ENCODE measurements at regions not wholly inside any gene's neighbourhood (a gene's known extent, or its start where the extent isn't known, plus 50 kb on each side); places are given as distances from the start of the nearest gene placed in this dataset.

DNA sequence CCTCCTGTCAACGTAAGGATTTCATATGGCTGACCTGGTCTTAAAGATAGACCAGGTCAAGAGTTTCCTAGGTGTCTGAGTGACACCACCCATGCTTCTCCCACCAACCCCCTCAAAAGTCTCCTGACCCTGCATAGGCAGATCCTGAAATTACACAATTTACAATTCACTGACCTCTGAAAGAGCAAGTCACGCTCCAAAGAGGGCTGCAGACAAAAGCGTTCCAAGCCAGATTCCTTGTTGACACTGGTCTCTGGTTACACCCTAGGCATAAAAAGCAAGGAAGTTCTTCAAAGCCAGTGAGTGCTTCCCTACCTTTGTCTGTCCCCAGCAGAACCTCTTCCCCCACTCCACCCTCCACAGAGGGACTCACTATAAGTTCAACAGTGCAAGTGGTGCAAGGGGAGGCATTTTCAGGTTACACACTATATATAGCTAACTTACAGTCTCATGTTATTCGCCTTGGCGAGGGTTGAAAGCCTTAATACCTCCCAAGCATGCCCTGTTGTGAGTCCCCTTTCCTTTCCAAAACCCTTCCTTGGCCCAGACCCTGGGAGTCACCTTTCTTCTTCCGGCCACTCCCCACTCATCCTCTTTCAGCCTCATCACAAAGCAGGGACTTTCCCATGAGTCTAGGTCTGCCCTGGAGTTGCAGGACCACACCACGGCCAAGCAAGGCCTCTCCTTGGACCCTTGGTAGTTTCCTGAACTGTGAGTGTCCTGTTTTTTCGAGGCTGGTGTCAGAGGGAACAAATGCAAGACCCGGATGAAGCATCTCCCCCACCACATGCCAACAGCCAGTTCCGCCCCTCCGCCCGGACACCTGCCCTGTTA lies 58.0 kb upstream of the KLF3 start:
- Histone ChIP-seq H3K23ac (ENCODE audit: low read depth, low read length) (no peak overlapping the region), H2BK120ac (ENCODE audit: low read depth, low read length) (peak overlapping the region; percentile 55; the same call in 1 of the 2 replicates), H3K9me3 (ENCODE audit: control insufficient read depth, insufficient read depth, low read length) (no peaks in the 10 kb centered on the region), H3K4me3 (ENCODE audit: insufficient read depth, low read depth, low read length) (no peak overlapping the region), H3K14ac (replicated peaks; ENCODE audit: low read depth, low read length) (peak overlapping the region; percentile 64), H3K27me3 (ENCODE audit: control insufficient read depth, insufficient read depth, low read length) (no peaks in the 10 kb centered on the region), H3K4ac (ENCODE audit: low read depth, low read length) (peak overlapping the region; percentile 36; the same call in 1 of the 2 replicates), H2BK5ac (ENCODE audit: low read depth, low read length, poor library complexity, severe bottlenecking) (no peak overlapping the region), H2AFZ (replicated peaks; ENCODE audit: low read length, poor library complexity) (no peak overlapping the region), H2BK15ac (ENCODE audit: low read depth, low read length) (no peak overlapping the region), H3K18ac (ENCODE audit: low read depth, low read length) (no peak overlapping the region; the same call in 1 of the 2 replicates), H2AK5ac (ENCODE audit: low read depth, low read length) (peak overlapping the region; percentile 43; the same call in 1 of the 2 replicates), H4K91ac (ENCODE audit: insufficient read depth, low read depth, low read length) (no peak overlapping the region), H3K4me2 (ENCODE audit: low read depth, low read length) (no peak overlapping the region; the same call in 1 of the 2 replicates), H3K56ac (ENCODE audit: extremely low read depth, insufficient read depth, low read length) (no peak overlapping the region), H3K9me1 (ENCODE audit: insufficient read depth, low read length) (0 out of 2 replicates have a peak, but pooled peaks cover 12% of the 10 kb centered on the region), H2AK9ac (replicated peaks; ENCODE audit: low read depth, low read length, poor library complexity) (peak overlapping the region; percentile 15), H4K20me1 (ENCODE audit: insufficient read depth, low read length) (no peaks in the 10 kb centered on the region), H3K27ac (ENCODE audit: insufficient read depth, low read length) (no peak overlapping the region), H2BK20ac (ENCODE audit: low read depth, low read length) (peak overlapping the region; percentile 60; the same call in 1 of the 2 replicates), H4K8ac (ENCODE audit: low read depth in 2 of 2, low read length in 2 of 2) (no peak overlapping the region), H3K4me1 (ENCODE audit: control insufficient read depth, insufficient read depth, low read length) (peaks cover 20% of the 10 kb centered on the region), H4K5ac (ENCODE audit: low read depth, low read length) (peak overlapping the region; percentile 8; the same call in 1 of the 2 replicates), H3K9ac (ENCODE audit: low read depth, low read length) (no peak overlapping the region), H3K79me1 (ENCODE audit: low read depth in 1 of 2, low read length in 2 of 2) (no peaks in the 10 kb centered on the region), H3K36me3 (ENCODE audit: control insufficient read depth, insufficient read depth, low read length) (no peaks in the 10 kb centered on the region)
- 94% methylated on average over 3 of the region's 12 CpGs; no CpG with 5 or more reads in 1 of the 2 experiments for WGBS, 2 experiments (ENCODE audit: extremely low coverage in 2 of 2, insufficient read length in 1 of 2)
- dilution Hi-C loops (cut with HindIII; ENCODE audit: low sequenced_read_pairs, unreplicated experiment): no loop called here
- ChIA-PET CTCF (no interaction called here), POLR2A (ENCODE audit: unreplicated experiment) (no interaction called here)
- in situ Hi-C loops (cut with MboI; ENCODE audit: low sequenced_read_pairs): no loop called here
- DNase-seq: no peak
- BruUV-seq (replicated peaks): no TSS peak
- intact Hi-C loops (cut with micrococcal nuclease): no loop called here
- ATAC-seq (ENCODE audit: low read depth): peak; percentile 25
- TF ChIP-seq, protein P1, sequence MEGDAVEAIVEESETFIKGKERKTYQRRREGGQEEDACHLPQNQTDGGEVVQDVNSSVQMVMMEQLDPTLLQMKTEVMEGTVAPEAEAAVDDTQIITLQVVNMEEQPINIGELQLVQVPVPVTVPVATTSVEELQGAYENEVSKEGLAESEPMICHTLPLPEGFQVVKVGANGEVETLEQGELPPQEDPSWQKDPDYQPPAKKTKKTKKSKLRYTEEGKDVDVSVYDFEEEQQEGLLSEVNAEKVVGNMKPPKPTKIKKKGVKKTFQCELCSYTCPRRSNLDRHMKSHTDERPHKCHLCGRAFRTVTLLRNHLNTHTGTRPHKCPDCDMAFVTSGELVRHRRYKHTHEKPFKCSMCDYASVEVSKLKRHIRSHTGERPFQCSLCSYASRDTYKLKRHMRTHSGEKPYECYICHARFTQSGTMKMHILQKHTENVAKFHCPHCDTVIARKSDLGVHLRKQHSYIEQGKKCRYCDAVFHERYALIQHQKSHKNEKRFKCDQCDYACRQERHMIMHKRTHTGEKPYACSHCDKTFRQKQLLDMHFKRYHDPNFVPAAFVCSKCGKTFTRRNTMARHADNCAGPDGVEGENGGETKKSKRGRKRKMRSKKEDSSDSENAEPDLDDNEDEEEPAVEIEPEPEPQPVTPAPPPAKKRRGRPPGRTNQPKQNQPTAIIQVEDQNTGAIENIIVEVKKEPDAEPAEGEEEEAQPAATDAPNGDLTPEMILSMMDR (conservative IDR thresholded peaks at IDR 0.05; ENCODE audit: low read depth, low read length): no peak
- no peak for TF ChIP-seq MAFK (IDR thresholded peaks at IDR 0.05; ENCODE audit: low read depth, low read length)
- no peak for TF ChIP-seq FOS (IDR thresholded peaks at IDR 0.05; ENCODE audit: low read depth, low read length)
- no peak for TF ChIP-seq BHLHE40 (IDR thresholded peaks at IDR 0.05; ENCODE audit: low read depth, low read length)
- TF ChIP-seq RCOR1 (IDR thresholded peaks at IDR 0.05; ENCODE audit: insufficient replicate concordance, low read length): no peak
- TF ChIP-seq, protein P2, sequence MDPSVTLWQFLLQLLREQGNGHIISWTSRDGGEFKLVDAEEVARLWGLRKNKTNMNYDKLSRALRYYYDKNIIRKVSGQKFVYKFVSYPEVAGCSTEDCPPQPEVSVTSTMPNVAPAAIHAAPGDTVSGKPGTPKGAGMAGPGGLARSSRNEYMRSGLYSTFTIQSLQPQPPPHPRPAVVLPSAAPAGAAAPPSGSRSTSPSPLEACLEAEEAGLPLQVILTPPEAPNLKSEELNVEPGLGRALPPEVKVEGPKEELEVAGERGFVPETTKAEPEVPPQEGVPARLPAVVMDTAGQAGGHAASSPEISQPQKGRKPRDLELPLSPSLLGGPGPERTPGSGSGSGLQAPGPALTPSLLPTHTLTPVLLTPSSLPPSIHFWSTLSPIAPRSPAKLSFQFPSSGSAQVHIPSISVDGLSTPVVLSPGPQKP (IDR thresholded peaks at IDR 0.05; ENCODE audit: borderline replicate concordance, low read depth, low read length): no peak
- no peak for TF ChIP-seq CEBPB (IDR thresholded peaks at IDR 0.05; ENCODE audit: low read depth, low read length)
- no peak for TF ChIP-seq SMC3 (IDR thresholded peaks at IDR 0.05; ENCODE audit: low read depth, low read length)
- no peak for TF ChIP-seq MAZ (IDR thresholded peaks at IDR 0.05; ENCODE audit: borderline replicate concordance, low read depth, low read length)
- TF ChIP-seq, protein P3, sequence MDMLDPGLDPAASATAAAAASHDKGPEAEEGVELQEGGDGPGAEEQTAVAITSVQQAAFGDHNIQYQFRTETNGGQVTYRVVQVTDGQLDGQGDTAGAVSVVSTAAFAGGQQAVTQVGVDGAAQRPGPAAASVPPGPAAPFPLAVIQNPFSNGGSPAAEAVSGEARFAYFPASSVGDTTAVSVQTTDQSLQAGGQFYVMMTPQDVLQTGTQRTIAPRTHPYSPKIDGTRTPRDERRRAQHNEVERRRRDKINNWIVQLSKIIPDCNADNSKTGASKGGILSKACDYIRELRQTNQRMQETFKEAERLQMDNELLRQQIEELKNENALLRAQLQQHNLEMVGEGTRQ (IDR thresholded peaks at IDR 0.05; ENCODE audit: low read depth, low read length): no peak
- no peak for TF ChIP-seq RFX5 (IDR thresholded peaks at IDR 0.05; ENCODE audit: low read depth, low read length)
- no peak for TF ChIP-seq NFE2L2 (IDR thresholded peaks at IDR 0.05; ENCODE audit: low read depth, low read length)
- TF ChIP-seq RAD21 (IDR thresholded peaks at IDR 0.05; ENCODE audit: low read length): no peak
- TF ChIP-seq CHD1 (IDR thresholded peaks at IDR 0.05; ENCODE audit: low read depth, low read length): no peak

Measured in IMR-90 (cell line).